Spleen (tissue), 7 donors: ENCODE measurements at regions not wholly inside any gene's neighbourhood (a gene's known extent, or its start where the extent isn't known, plus 50 kb on each side); places are given as distances from the start of the nearest gene placed in this dataset.

Experiments used
- POLR2A ChIP-seq, 3 donors: fragments of 450-650 bp; IDR thresholded peaks; one replicate each; pipeline ENCODE4 v1.5.1; 2017; ENCODE audit warnings: antibody characterized with exemption in 3 of 3, mild to moderate bottlenecking in 1 of 3
- TF ChIP-seq, protein P1 (sequence below), 11 experiments: fragments of 200-600 bp in 7 of 11; fragments of 450-650 bp in 4 of 11; sonication (generic) in 4 of 11; IDR thresholded peaks in 8 of 11; conservative IDR thresholded peaks in 3 of 11; 1 replicate in 7 of 11; 2 replicates in 4 of 11; pipeline versions ENCODE4 v1.4.0 to v1.8.0; 2016 to 2021; ENCODE audit warnings: antibody characterized with exemption in 11 of 11, inconsistent platforms in 4 of 11, mild to moderate bottlenecking in 1 of 11
- donor health status: DM: no; HTN: no; CAD: no; lungs with moderate emphysema.
- donor health status: DM: no; HTN: no; CAD: no.
- donor health status: DM: no; HTN: no; CAD: no.

DNA sequence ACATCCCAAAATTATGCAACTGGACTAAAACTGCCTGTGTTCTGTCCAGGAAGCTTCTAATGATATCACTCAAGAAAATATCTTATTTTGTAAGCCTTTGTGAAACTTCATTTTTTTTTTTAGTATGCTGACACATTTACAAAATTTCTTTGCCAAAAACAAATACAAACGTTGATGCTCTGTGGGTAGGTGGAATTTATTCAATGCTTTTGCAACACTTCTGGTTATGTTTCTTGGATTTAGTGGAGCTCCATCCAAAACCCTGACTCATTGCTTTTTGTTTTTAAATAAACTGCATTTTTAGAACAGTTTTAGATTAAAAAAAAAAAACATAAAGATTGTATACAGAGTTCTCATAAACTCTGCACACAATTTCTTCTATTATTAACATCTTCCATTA is 250.9 kb upstream of the MAOA start:
- TF ChIP-seq, protein P1, sequence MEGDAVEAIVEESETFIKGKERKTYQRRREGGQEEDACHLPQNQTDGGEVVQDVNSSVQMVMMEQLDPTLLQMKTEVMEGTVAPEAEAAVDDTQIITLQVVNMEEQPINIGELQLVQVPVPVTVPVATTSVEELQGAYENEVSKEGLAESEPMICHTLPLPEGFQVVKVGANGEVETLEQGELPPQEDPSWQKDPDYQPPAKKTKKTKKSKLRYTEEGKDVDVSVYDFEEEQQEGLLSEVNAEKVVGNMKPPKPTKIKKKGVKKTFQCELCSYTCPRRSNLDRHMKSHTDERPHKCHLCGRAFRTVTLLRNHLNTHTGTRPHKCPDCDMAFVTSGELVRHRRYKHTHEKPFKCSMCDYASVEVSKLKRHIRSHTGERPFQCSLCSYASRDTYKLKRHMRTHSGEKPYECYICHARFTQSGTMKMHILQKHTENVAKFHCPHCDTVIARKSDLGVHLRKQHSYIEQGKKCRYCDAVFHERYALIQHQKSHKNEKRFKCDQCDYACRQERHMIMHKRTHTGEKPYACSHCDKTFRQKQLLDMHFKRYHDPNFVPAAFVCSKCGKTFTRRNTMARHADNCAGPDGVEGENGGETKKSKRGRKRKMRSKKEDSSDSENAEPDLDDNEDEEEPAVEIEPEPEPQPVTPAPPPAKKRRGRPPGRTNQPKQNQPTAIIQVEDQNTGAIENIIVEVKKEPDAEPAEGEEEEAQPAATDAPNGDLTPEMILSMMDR (IDR thresholded peaks at IDR 0.05 in 8 of 11, conservative IDR thresholded peaks at IDR 0.05 in 3 of 11): no peak
- no peak for TF ChIP-seq POLR2A (IDR thresholded peaks at IDR 0.05)
